Mesenchymal stem cell (in vitro differentiated cells and primary cell): ENCODE measurements at regions not wholly inside any gene's neighbourhood (a gene's known extent, or its start where the extent isn't known, plus 50 kb on each side); places are given as distances from the start of the nearest gene placed in this dataset.

Experiments used
- DNase-seq: peaks from one replicate; pipeline ENCODE4 v3.0.0-alpha.2; 2013
- H2AFZ ChIP-seq: one replicate; pipeline ENCODE4 v1.6.1; 2013; ENCODE audit warnings: low read depth, mild to moderate bottlenecking, control low read depth, inconsistent platforms, low read length, moderate library complexity
- H2AK5ac ChIP-seq: 2 replicates; pipeline ENCODE4 v1.6.1; 2013; ENCODE audit warnings: low read length, moderate library complexity, mild to moderate bottlenecking, inconsistent platforms; ENCODE audit not compliant: severe bottlenecking
- H2BK120ac ChIP-seq: one replicate; pipeline ENCODE4 v1.6.1; 2013; ENCODE audit warnings: low read depth, mild to moderate bottlenecking, inconsistent platforms, low read length, moderate library complexity
- H2BK12ac ChIP-seq, 2 experiments: one replicate each; pipeline ENCODE4 v1.6.1; 2013; ENCODE audit warnings: inconsistent platforms in 2 of 2, low read length in 2 of 2, mild to moderate bottlenecking in 2 of 2, moderate library complexity in 2 of 2, control low read depth in 1 of 2
- H2BK15ac ChIP-seq: one replicate; pipeline ENCODE4 v1.6.1; 2013; ENCODE audit warnings: mild to moderate bottlenecking, low read depth, inconsistent platforms; ENCODE audit not compliant: poor library complexity, severe bottlenecking
- H2BK5ac ChIP-seq: 2 replicates; pipeline ENCODE4 v1.6.1; 2013; ENCODE audit warnings: low read depth, mild to moderate bottlenecking, low read length, control low read depth, inconsistent platforms; ENCODE audit not compliant: poor library complexity, severe bottlenecking
- H3K14ac ChIP-seq, 2 experiments: one replicate each; pipeline ENCODE4 v1.6.1; 2013; ENCODE audit warnings: inconsistent platforms in 2 of 2, low read length in 2 of 2, control low read depth in 1 of 2, mild to moderate bottlenecking in 1 of 2, moderate library complexity in 1 of 2
- H3K18ac ChIP-seq, 2 experiments: one replicate each; pipeline ENCODE4 v1.6.1; 2013; ENCODE audit warnings: inconsistent platforms in 2 of 2, low read length in 2 of 2, control low read depth in 1 of 2, low read depth in 1 of 2, mild to moderate bottlenecking in 1 of 2
- H3K23ac ChIP-seq, 2 experiments: one replicate each; pipeline ENCODE4 v1.6.1; 2013; ENCODE audit warnings: inconsistent platforms in 2 of 2, low read length in 2 of 2, mild to moderate bottlenecking in 2 of 2, moderate library complexity in 2 of 2, control low read depth in 1 of 2
- H3K27ac ChIP-seq: 2 replicates; pipeline ENCODE4 v1.5.1; 2013; ENCODE audit warnings: mild to moderate bottlenecking, moderate library complexity, low read length, control low read depth, inconsistent platforms; ENCODE audit not compliant: poor library complexity, severe bottlenecking
- H3K27me3 ChIP-seq, 2 experiments: 2 replicates each; pipeline versions ENCODE4 v1.6.1 to v1.7.0; 2013; ENCODE audit warnings: low read length in 2 of 2, mild to moderate bottlenecking in 2 of 2, moderate library complexity in 2 of 2, control low read depth in 1 of 2, inconsistent platforms in 1 of 2; ENCODE audit not compliant: control insufficient read depth in 1 of 2, insufficient read depth in 1 of 2
- H3K36me3 ChIP-seq, 2 experiments: 2 replicates each; pipeline versions ENCODE4 v1.6.1 to v1.7.0; 2013; ENCODE audit warnings: low read length in 2 of 2, control low read depth in 1 of 2, inconsistent platforms in 1 of 2, low read depth in 1 of 2, mild to moderate bottlenecking in 1 of 2; ENCODE audit not compliant: insufficient read depth in 2 of 2, control insufficient read depth in 1 of 2
- H3K4ac ChIP-seq, 2 experiments: one replicate each; pipeline ENCODE4 v1.6.1; 2013; ENCODE audit warnings: inconsistent platforms in 2 of 2, low read length in 2 of 2, mild to moderate bottlenecking in 2 of 2, moderate library complexity in 2 of 2, control low read depth in 1 of 2, low read depth in 1 of 2
- H3K4me1 ChIP-seq: 2 replicates; pipeline ENCODE4 v1.6.1; 2013; ENCODE audit warnings: low read depth, low read length, control low read depth; ENCODE audit not compliant: control insufficient read depth, insufficient read depth
- H3K4me2 ChIP-seq: 2 replicates; pipeline ENCODE4 v1.6.1; 2013; ENCODE audit warnings: low read length, mild to moderate bottlenecking, inconsistent platforms; ENCODE audit not compliant: poor library complexity, severe bottlenecking
- H3K4me3 ChIP-seq, 2 experiments: 2 replicates each; pipeline versions ENCODE4 v1.5.1 to v1.7.0; 2013; ENCODE audit warnings: low read length in 2 of 2, mild to moderate bottlenecking in 2 of 2, control low read depth in 1 of 2, low read depth in 1 of 2; ENCODE audit not compliant: insufficient read depth in 1 of 2
- H3K79me1 ChIP-seq: replicated peaks from 2 replicates; pipeline ENCODE4 v1.6.1; 2013; ENCODE audit warnings: mild to moderate bottlenecking, control low read depth, low read length, inconsistent platforms; ENCODE audit not compliant: poor library complexity, severe bottlenecking
- H3K9ac ChIP-seq: 2 replicates; pipeline ENCODE4 v1.7.0; 2013; ENCODE audit warnings: mild to moderate bottlenecking, low read length, moderate library complexity
- H3K9me3 ChIP-seq: 2 replicates; pipeline ENCODE4 v1.7.0; 2013; ENCODE audit warnings: mild to moderate bottlenecking, low read length; ENCODE audit not compliant: control insufficient read depth
- H4K8ac ChIP-seq: one replicate; pipeline ENCODE4 v1.6.1; 2013; ENCODE audit warnings: inconsistent platforms, mild to moderate bottlenecking, low read length, moderate library complexity
- H4K91ac ChIP-seq: one replicate; pipeline ENCODE4 v1.6.1; 2013; ENCODE audit warnings: mild to moderate bottlenecking, low read length, inconsistent platforms
- WGBS: methylation state at CpG from one replicate; pipeline ENCODE4 v1.1.7; 2013; ENCODE audit warnings: mixed read lengths; 5-methylcytosine and 5-hydroxymethylcytosine counted together

- no peak overlapping the region for H3K4ac ChIP-seq
- H2BK12ac ChIP-seq: no peak overlapping the region
- H3K36me3 ChIP-seq: no peaks in the 10 kb centered on the region
- no peak overlapping the region for H3K18ac ChIP-seq
- H3K79me1 ChIP-seq: no peaks in the 10 kb centered on the region
- H2BK5ac ChIP-seq: no peak overlapping the region
- no peak overlapping the region for H4K8ac ChIP-seq
- no peak overlapping the region for H4K91ac ChIP-seq
- no peak overlapping the region for H3K9ac ChIP-seq
- H3K27ac ChIP-seq: no peak overlapping the region
- H3K27me3 ChIP-seq: no peaks in the 10 kb centered on the region
- no peak for DNase-seq
- no peak overlapping the region for H3K23ac ChIP-seq
- H3K4me2 ChIP-seq: no peak overlapping the region
- H2AK5ac ChIP-seq: no peak overlapping the region
- H2BK120ac ChIP-seq: no peak overlapping the region
- H3K14ac ChIP-seq: no peak overlapping the region
- WGBS: 86% methylated on average over 5 of the region's 5 CpGs
- H2BK15ac ChIP-seq: no peak overlapping the region
- no peak overlapping the region for H2AFZ ChIP-seq
- H3K4me1 ChIP-seq: no peaks in the 10 kb centered on the region
- no peaks in the 10 kb centered on the region for H3K9me3 ChIP-seq
- H3K4me3 ChIP-seq: no peak overlapping the region
These were observed 734.3 kb downstream of the STIM2 start for GRCh38 chr4:27594922-27595321.

DNA sequence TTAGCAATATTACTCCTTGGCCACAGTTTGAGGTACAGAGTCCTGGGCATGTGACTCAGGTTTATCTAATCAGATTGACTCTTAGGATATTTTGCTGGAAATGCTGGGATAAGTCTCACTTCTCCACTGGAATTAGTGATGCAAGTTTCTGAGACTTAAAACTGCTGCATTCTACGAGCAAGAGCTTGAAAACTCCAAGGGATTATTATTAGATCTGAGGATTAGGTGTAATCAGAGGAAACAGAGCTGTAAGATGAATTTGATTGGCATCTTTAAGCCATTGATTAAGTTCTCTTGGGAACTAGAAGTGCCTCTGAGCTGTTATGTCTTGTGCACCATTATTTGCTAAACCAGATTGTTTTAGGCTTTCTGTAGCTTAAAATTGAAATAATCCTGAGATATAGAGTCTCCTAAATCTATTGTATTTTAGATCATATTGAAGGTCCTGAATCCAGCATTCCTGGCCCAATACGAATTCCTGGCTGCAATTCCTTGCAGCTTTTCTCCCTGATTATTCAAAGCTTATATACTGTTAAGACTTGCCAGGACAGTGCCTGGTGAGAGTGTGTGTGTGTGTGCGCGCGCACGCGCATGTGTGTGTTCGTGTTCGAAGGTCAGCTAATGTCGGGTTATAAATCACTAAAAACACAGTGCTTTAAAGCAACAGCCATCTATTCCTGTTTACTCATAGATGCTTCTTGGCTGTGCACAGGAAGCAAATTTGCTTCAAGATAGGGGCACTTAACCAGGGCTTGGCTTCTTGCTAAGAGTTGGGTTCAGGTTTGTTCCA is 735.1 kb downstream of the STIM2 start:
- Histone ChIP-seq H3K4ac (no peak overlapping the region), H3K36me3 (no peaks in the 10 kb centered on the region), H3K4me3 (no peak overlapping the region), H3K9me3 (no peaks in the 10 kb centered on the region), H2BK5ac (no peak overlapping the region), H3K14ac (no peak overlapping the region), H4K8ac (no peak overlapping the region), H2AFZ (no peak overlapping the region), H3K4me1 (no peaks in the 10 kb centered on the region), H3K79me1 (no peaks in the 10 kb centered on the region), H3K4me2 (no peak overlapping the region), H3K27me3 (no peaks in the 10 kb centered on the region), H2BK15ac (no peak overlapping the region), H3K9ac (no peak overlapping the region), H4K91ac (no peak overlapping the region), H3K23ac (no peak overlapping the region), H3K27ac (no peak overlapping the region), H2AK5ac (no peak overlapping the region), H2BK120ac (no peak overlapping the region), H3K18ac (no peak overlapping the region), H2BK12ac (no peak overlapping the region)
- 60% methylated on average over 2 of the region's 10 CpGs for WGBS
- DNase-seq: no peak

GRCh38 chr4:27602172-27602571 is 741.5 kb downstream of the STIM2 start:
- H3K18ac ChIP-seq: no peak overlapping the region
- H3K9ac ChIP-seq: no peak overlapping the region
- no peak overlapping the region for H3K4me2 ChIP-seq
- H3K4ac ChIP-seq: no peak overlapping the region
- H3K79me1 ChIP-seq: no peaks in the 10 kb centered on the region
- no peak overlapping the region for H2BK15ac ChIP-seq
- H2BK5ac ChIP-seq: no peak overlapping the region
- H4K8ac ChIP-seq: no peak overlapping the region
- no peaks in the 10 kb centered on the region for H3K36me3 ChIP-seq
- H4K91ac ChIP-seq: no peak overlapping the region
- H3K27me3 ChIP-seq: no peaks in the 10 kb centered on the region
- no peak overlapping the region for H3K4me3 ChIP-seq
- H3K27ac ChIP-seq: no peak overlapping the region
- H2AFZ ChIP-seq: no peak overlapping the region
- no peak for DNase-seq
- H2BK120ac ChIP-seq: no peak overlapping the region
- H3K9me3 ChIP-seq: peaks cover 2% of the 10 kb centered on the region
- H3K23ac ChIP-seq: no peak overlapping the region
- no peak overlapping the region for H3K14ac ChIP-seq
- no peak overlapping the region for H2AK5ac ChIP-seq
- no peak overlapping the region for H2BK12ac ChIP-seq
- H3K4me1 ChIP-seq: no peaks in the 10 kb centered on the region

- Histone ChIP-seq H3K27ac (no peak overlapping the region), H2AK5ac (no peak overlapping the region), H2BK15ac (no peak overlapping the region), H2AFZ (no peak overlapping the region), H3K4ac (no peak overlapping the region), H3K9me3 (peaks cover 7% of the 10 kb centered on the region), H3K23ac (no peak overlapping the region), H3K4me3 (no peak overlapping the region), H2BK120ac (no peak overlapping the region), H3K9ac (no peak overlapping the region), H3K14ac (no peak overlapping the region), H4K91ac (no peak overlapping the region), H4K8ac (no peak overlapping the region), H3K36me3 (no peaks in the 10 kb centered on the region), H2BK5ac (no peak overlapping the region), H3K79me1 (no peaks in the 10 kb centered on the region), H3K4me2 (no peak overlapping the region), H3K4me1 (no peaks in the 10 kb centered on the region), H3K27me3 (no peaks in the 10 kb centered on the region), H3K18ac (no peak overlapping the region), H2BK12ac (no peak overlapping the region)
- no peak for DNase-seq
- 89% methylated on average over 3 of the region's 3 CpGs for WGBS
These were observed 744.1 kb downstream of the STIM2 start for GRCh38 chr4:27604692-27605091.
